OCI-LY3 (cell line): ENCODE measurements at regions not wholly inside any gene's neighbourhood (a gene's known extent, or its start where the extent isn't known, plus 50 kb on each side); places are given as distances from the start of the nearest gene placed in this dataset.

Source experiments
- H2AFZ ChIP-seq: fragments of 200-600, 300-600 bp; shearing (Covaris generic); 2 replicates; pipeline ENCODE4 v1.6.0; 2014; ENCODE audit warnings: antibody characterized with exemption, low read depth, low read length
- H3K27ac ChIP-seq: fragments of 200-600, 300-600 bp; sonication (generic); 2 replicates; pipeline ENCODE4 v1.5.1; 2014; ENCODE audit warnings: mild to moderate bottlenecking, low read length, moderate library complexity, mixed read lengths
- H3K27me3 ChIP-seq: fragments of 200-600, 300-600 bp; sonication (generic); 2 replicates; pipeline ENCODE4 v1.6.1; 2014; ENCODE audit warnings: low read depth, low read length, mixed read lengths
- H3K36me3 ChIP-seq: fragments of 200-600, 300-600 bp; sonication (generic); replicated peaks from 2 replicates; pipeline ENCODE3; 2014; ENCODE audit warnings: low read depth, low read length, mixed read lengths
- H3K4me1 ChIP-seq: fragments of 300-600, 200-600 bp; sonication (generic); 2 replicates; pipeline ENCODE4 v1.6.1; 2014; ENCODE audit warnings: low read length, mixed read lengths
- H3K4me2 ChIP-seq: fragments of 200-600, 300-600 bp; sonication (generic); 2 replicates; pipeline ENCODE4 v1.6.1; 2014; ENCODE audit warnings: low read length, mixed read lengths
- H3K4me3 ChIP-seq: fragments of 300-600, 200-600 bp; sonication (generic); 2 replicates; pipeline ENCODE4 v1.5.1; 2014; ENCODE audit warnings: antibody characterized with exemption, mild to moderate bottlenecking, low read length, moderate library complexity
- H3K79me2 ChIP-seq: fragments of 300-600, 200-600 bp; shearing (Covaris generic); 2 replicates; pipeline ENCODE4 v1.6.1; 2014; ENCODE audit warnings: mild to moderate bottlenecking, low read length, mixed read lengths
- H3K9ac ChIP-seq: fragments of 300-600, 200-600 bp; shearing (Covaris generic); 2 replicates; pipeline ENCODE4 v1.6.0; 2014; ENCODE audit warnings: mild to moderate bottlenecking, low read length, moderate library complexity
- H3K9me3 ChIP-seq: fragments of 200-600, 300-600 bp; shearing (Covaris generic); 2 replicates; pipeline ENCODE4 v1.6.1; 2014; ENCODE audit warnings: low read length, mixed read lengths; ENCODE audit not compliant: insufficient read depth
- H4K20me1 ChIP-seq: fragments of 200-600, 300-600 bp; sonication (generic); 2 replicates; pipeline ENCODE4 v1.6.1; 2016; ENCODE audit warnings: low read length, mixed read lengths; ENCODE audit not compliant: insufficient read depth
- CTCF ChIP-seq: fragments of 200-600, 300-600 bp; sonication (generic); IDR thresholded peaks from 2 replicates; pipeline ENCODE4 v1.5.1; 2014; ENCODE audit warnings: antibody characterized with exemption, low read length, low read depth
- EZH2phosphoT487 ChIP-seq: fragments of 200-600 bp; shearing (Covaris generic); IDR thresholded peaks from 2 replicates; pipeline ENCODE4 v1.6.1; 2018; ENCODE audit warnings: antibody characterized with exemption, mixed run types, low read depth

- Histone ChIP-seq H3K4me3 (no peak overlapping the region), H3K9ac (no peak overlapping the region)
- no peak for TF ChIP-seq CTCF
- no peak for TF ChIP-seq EZH2phosphoT487
Observed at GRCh38 chr18:70620837-70621612, 332.2 kb downstream of the SOCS6 start.

DNA sequence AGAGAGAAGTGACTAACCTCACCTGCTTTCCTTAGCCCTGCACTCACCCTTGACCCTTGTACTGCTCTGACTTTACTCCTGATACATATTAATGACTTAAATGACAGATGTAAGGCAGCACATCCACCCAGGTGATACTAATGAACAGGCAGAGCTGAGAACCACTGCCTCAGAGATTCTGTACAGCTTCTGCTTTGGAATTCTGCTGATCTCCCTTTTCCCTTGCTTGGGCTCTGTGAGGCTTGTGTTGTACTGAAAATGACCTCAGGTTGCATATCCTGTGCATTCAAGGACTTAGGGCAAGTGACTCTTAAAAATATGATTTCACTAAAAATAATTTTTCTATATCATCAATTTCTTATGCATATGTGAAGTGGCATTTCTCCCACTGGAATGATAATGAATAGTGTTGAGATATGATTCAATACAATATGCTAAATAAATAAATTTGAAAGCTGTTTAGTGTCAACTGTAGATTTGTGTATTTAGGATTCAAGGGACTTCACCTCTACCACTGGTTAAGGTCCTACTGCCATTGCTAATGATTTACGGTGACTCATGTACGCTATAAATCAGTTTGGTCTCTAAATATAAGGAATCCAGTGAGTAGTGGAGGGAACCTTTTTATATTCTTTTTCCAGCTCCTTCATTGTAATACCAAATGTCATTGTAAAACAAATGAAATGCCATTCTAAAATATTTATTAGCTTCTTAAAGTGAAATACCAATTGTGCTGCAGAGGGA, 328.3 kb downstream of the SOCS6 start:
- Histone ChIP-seq H3K27ac (no peak overlapping the region), H3K4me3 (no peak overlapping the region), H3K36me3 (no peaks in the 10 kb centered on the region), H3K27me3 (no peaks in the 10 kb centered on the region), H3K4me2 (no peak overlapping the region), H4K20me1 (no peaks in the 10 kb centered on the region), H2AFZ (no peak overlapping the region), H3K9ac (no peak overlapping the region), H3K9me3 (no peaks in the 10 kb centered on the region), H3K79me2 (no peaks in the 10 kb centered on the region), H3K4me1 (no peaks in the 10 kb centered on the region)
- TF ChIP-seq CTCF (no peak), EZH2phosphoT487 (no peak)

More at GRCh38 chr18:70620837-70621612, 332.2 kb downstream of the SOCS6 start:
- H4K20me1 ChIP-seq, result no peaks in the 10 kb centered on the region
- H3K4me1 ChIP-seq, result no peaks in the 10 kb centered on the region
- no peak overlapping the region for H3K27ac ChIP-seq
- no peaks in the 10 kb centered on the region for H3K9me3 ChIP-seq
- no peak overlapping the region for H3K4me2 ChIP-seq
- no peak overlapping the region for H2AFZ ChIP-seq
- no peaks in the 10 kb centered on the region for H3K36me3 ChIP-seq
- no peaks in the 10 kb centered on the region for H3K27me3 ChIP-seq
- no peaks in the 10 kb centered on the region for H3K79me2 ChIP-seq

GRCh38 chr18:70600225-70600925, 311.5 kb downstream of the SOCS6 start:
- Histone ChIP-seq H3K79me2 (no peaks in the 10 kb centered on the region), H3K4me1 (no peaks in the 10 kb centered on the region), H3K9ac (no peak overlapping the region), H3K27ac (no peak overlapping the region), H3K36me3 (no peaks in the 10 kb centered on the region), H3K4me3 (no peak overlapping the region), H3K9me3 (no peaks in the 10 kb centered on the region), H4K20me1 (no peaks in the 10 kb centered on the region), H3K27me3 (no peaks in the 10 kb centered on the region), H3K4me2 (no peak overlapping the region), H2AFZ (no peak overlapping the region)
- no peak for TF ChIP-seq CTCF
- TF ChIP-seq EZH2phosphoT487, result no peak

DNA sequence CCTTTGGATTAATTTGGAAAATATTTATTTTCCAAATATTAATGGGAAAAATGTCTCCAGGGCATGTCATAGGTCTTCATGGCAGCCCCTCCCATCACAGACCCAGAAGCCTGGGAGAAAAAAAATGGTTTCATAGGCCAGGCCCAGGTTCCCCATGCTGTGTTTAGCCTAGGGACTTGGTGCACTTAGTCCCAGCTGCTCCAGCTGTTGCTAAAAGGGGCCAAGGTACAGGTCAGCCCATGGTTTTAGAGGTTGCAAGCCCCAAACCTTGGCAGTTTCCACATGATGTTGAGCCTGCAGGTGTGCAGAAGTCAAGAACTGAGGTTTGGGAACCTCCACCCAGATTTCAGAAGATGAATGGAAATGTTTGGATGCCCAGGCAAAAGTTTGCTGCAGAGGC, 309.6 kb downstream of the SOCS6 start:
- no peak overlapping the region for H3K27ac ChIP-seq
- H3K4me2 ChIP-seq, result no peak overlapping the region
- H3K9ac ChIP-seq, result no peak overlapping the region
- H3K4me1 ChIP-seq, result no peaks in the 10 kb centered on the region
- H2AFZ ChIP-seq, result no peak overlapping the region
- no peaks in the 10 kb centered on the region for H4K20me1 ChIP-seq
- TF ChIP-seq CTCF, result no peak
- no peak for TF ChIP-seq EZH2phosphoT487
- no peaks in the 10 kb centered on the region for H3K79me2 ChIP-seq
- H3K27me3 ChIP-seq, result no peaks in the 10 kb centered on the region
- H3K36me3 ChIP-seq, result no peaks in the 10 kb centered on the region
- H3K9me3 ChIP-seq, result no peaks in the 10 kb centered on the region
- no peak overlapping the region for H3K4me3 ChIP-seq
